HG02610 (cell line): ENCODE measurements at regions not wholly inside any gene's neighbourhood (a gene's known extent, or its start where the extent isn't known, plus 50 kb on each side); places are given as distances from the start of the nearest gene placed in this dataset.
"Not testable (repeated sequence)": the region's sequence is repeated elsewhere in the genome, so short reads cannot be mapped to it uniquely, and the experiment has no call there.

Source experiments
- ATAC-seq: cut with Tn5 transposase; IDR thresholded peaks from one replicate; pipeline ENCODE4 v1.9.1; 2021; ENCODE audit warnings: mild to moderate bottlenecking, moderate library complexity; ENCODE audit not compliant: unreplicated experiment

DNA sequence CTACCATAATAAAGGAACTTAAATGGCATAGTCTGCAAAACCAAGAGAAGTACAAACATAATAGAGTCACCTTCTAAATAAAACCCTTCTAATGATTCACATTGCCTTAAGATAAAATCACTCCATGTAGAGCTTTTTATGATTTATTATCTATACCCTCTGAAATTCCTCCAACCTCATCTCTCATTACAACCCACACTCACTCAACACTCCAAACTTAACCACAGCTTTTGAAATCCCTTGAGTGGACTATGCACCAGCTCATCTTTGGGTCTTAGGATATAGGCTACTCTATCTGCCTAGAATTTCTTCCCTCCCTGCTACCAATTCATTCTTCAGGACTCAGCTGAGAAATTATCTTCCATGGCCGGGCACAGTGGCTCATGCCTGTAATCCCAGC, 122.5 kb downstream of the CETN3 start:
- ATAC-seq, result no peak

DNA sequence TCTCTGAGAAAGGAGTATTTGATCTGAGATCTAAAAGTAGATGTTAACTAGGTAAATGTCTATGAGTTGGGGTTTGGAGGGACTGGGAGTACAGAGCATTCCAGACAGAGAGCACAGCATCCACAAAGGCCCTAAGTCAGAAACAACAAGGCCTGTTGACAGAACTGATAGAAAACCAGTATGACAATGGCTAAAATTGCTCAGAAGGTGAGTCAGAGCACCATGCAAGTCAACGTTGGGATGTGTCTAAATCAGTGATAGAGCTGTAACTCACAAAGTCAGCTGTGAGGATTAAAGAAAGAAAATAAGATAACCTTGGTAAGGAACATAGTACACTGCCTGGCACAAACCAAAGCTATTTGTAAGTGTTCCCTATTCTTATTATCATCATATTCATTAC, 124.0 kb downstream of the CETN3 start:
- ATAC-seq, result no peak

DNA sequence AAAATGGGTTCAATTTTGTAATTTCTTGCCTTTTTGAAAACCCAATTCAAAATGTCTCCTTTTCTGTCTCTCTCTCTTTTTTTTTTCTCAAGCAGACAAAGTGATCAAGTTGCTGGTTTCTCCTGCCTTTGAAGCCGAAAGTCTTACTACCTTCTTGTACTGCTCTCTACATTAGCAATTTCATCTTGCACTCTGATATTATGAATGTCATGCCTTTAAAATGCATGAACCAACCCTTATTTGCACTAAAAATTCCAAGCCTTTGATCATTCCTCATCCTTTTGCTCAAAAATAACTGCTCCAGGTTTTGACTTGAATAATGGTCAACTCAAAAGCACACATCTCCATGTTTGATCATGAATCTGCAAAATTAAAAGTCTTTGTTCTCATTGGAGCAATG, 125.2 kb downstream of the CETN3 start:
- ATAC-seq, result no peak

DNA sequence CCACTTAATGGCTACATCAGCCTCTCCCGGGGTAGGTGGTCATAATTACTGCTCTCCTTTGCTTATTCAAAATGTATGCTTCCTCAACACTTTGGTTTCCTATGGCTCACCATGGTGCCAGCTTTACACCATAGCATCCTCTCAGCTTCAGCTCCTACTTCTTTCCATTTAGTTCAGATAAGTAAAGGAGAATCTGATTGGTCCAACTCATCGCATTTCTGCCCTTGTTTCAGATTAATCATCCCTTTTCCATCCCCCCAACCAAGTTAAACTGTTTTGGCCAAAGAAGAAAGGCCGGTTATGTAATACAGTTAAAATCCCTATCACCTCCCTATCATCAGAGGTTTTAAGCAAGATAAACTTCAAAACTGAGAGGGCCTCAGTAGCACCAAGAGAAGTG, 130.5 kb downstream of the CETN3 start:
- no peak for ATAC-seq

DNA sequence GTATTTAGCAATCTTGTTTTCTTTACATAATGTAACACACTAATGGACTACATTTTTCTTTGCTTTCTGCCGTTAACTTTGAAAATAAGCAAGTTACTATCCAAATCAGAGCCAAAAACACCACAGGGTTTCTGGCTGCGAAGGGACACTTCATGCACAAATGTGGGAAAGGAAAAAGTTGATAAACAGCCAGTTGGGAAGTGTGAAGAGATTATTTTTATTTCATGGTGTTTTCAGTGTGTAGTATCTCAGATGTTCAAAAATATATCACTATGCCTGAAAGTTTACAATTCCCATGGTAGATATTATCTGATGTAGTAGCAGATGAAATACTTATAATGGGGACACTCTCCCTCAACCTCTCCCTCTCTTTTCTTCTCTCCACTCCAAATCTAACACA, 135.3 kb downstream of the CETN3 start:
- no peak for ATAC-seq

DNA sequence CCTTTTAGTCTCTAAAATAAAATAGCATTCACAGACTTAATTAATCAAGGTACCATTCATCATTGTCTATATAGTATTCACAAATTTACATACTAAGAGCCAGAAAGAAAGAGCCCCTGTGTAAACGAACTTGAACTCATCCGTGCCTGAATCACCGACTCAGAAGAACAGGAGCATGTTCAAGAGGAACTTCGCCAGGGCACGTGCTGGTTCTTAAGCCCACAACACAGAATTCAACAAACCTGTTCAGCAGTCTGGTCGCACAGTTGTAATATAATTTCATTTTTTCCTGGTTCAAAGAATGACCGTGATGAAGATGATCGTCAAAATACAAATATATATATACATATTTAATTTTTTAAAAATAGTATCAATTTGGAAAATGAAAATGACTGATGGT, 141.9 kb downstream of the CETN3 start:
- ATAC-seq, result no peak

DNA sequence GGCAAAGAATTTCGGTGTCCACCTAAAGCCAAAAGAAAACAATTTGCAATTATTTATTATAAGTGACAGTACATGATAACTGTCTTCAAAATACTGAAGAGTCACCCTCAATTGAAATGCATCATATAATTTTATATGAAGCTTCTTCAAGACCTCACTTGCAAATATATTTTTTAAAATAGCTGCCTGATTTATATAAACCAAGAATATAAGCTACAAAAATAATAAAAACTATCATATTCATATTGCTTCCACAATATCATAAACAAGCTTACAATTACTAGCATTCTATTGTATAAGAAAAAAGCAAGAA, 144.1 kb downstream of the CETN3 start:
- ATAC-seq, result no peak

DNA sequence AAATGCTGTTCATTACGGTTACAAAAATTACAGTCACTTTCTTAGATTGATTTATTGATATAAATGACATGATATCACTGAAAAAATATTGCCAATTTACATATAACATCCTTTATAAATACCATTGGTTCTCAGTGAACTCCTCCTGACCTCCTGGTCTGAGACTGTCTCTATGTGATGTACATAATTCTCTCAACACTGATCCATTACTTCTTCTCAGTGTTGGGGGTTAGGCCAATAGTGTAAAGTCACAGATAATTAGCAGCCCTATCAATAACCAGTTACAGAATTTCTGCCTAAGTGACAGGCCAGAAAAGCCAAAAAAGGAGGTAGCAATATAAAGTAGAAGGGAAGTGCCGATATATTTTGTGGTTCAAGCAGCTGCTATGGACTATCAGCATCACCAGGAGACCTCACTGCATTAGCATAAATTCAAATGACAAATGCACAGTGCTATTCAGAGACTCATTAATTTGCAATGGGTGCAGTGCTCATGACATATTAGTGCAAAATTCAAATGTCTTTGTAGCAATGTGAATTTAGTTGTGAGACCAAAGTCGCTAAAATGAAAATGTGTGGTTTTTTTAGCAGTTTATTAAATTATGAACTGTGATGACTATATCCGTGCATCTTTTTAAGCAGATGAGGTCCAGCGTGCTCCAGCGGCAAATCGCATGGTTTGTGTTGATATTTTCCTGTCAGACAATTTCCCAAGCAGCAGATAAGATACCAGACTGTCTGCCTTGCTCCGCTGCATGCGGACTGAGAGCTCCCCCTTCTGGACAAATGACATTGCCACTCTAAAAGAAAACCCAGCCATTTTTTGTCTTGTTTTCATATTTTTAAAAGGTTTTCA, 144.6 kb downstream of the CETN3 start:
- peak; percentile 77 for ATAC-seq

DNA sequence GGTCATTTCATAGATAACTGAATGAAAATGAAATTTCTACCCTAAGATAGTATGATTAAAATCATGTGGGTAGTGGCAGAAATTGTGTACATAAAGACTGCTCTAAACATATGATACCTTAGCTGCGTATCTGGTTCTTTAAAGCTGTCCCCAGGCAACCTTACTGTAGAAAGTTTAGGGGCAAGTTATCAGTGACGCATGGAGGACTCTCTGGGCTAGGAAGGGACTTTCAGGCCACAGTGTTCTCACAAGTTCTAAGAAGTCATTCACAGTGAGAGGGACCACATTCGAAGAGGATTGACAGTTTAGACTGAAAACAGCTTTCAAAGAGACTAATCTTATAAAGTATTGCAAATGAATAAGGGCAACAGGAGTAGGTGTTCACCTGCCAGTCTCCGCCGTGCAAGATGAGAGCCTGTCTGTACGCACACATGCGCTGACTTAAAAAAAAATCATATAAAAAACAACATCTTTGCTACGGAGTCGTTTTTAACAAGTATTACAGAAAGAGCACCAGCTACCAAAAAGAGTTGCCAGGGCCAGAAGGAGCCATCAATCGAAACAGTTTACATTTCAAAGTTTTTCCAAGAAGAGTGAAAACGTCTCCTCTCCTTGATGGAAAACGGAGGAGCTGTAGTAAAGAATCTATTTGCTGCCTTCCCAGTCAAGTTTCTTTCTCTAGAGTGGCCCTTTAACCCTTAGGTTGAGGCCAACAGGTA, 146.3 kb downstream of the CETN3 start:
- ATAC-seq, result no peak

DNA sequence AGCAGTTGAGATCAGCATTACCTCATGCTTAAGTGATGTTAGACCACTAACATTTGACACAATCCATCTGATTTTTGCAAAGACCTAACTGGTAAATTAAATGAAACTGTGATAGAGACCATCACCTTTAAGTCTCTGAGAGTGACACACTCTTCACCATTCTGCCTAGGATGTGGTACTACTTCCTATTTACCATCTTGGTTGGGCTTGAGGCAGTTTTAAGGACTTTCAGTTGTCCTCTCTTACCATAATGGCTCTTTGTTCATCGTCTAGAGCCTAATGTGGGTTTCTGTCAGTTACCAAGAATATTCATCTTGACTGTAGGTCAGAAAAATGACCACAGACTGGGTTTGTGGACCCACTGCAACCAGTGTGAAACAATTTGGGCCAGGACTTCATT, 158.1 kb downstream of the CETN3 start:
- no peak for ATAC-seq

DNA sequence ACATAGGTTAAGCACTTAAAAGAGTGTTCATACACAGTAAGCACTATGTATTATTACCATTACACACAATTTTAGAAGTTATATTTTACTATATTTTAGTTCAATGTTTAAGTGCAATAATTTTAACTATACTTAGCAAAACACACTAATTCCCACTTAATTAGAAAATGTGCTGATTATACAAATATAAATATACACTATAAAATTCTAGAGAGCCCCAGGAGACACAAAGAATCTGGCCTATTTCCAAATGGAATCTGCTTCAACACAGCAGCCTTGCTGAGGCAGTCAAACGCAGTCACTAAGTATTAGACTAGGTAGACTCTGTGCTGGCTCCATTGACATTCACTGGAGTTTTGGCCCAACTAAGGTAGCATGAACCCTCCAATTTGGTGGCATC, 160.9 kb downstream of the CETN3 start:
- no peak for ATAC-seq

DNA sequence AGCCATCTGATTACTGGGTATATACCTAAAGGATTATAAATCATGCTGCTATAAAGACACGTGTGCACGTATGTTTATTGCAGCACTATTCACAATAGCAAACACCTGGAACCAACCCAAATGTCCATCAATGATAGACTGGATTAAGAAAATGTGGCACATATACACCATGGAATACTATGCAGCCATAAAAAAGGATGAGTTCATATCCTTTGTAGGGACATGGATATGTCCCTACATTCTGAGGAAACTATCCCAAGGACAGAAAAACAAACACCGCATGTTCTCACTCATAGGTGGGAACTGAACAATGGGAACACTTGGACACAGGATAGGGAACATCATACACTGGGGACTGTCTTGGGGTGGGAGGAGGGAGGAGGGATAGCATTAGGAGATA, 165.7 kb downstream of the CETN3 start:
- ATAC-seq, result not testable (repeated sequence)

DNA sequence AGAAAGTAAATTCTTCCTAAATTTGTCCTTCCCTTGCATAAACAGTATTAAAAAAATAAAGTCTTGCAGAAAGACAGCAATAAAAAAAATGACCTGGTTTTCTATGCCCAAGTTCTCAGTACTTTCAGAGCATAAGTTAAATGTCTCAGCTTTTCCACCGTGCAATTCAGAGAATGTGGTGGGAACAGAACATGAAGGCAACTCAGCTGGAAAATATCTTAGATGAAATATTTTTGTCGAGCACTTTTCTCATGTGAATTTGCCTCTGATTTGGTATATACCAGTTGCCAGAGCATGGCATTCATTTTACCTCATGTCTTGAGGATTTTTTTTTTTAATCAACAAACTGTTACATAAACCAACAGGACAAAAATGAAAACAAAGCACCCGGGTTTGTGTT, 176.1 kb downstream of the CETN3 start:
- no peak for ATAC-seq

DNA sequence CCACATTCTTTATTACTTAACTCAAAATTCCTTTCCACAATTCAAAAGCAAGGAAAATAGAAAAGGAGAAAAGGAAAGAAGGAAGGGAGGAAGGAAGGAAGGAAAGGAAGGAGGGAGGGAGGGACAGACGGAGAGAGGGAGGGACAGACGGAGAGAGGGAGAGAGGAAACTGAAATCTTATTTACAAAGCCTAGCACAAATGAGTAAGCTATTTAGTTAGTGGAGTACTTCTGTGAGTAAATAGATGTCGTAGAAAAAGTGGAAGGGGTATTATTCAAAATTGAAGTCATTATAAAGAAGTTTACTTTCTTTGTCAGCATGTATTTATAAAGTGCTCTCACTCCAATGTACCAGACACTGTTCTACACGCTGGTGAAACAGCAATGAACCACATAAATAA, 177.9 kb downstream of the CETN3 start:
- no peak for ATAC-seq

DNA sequence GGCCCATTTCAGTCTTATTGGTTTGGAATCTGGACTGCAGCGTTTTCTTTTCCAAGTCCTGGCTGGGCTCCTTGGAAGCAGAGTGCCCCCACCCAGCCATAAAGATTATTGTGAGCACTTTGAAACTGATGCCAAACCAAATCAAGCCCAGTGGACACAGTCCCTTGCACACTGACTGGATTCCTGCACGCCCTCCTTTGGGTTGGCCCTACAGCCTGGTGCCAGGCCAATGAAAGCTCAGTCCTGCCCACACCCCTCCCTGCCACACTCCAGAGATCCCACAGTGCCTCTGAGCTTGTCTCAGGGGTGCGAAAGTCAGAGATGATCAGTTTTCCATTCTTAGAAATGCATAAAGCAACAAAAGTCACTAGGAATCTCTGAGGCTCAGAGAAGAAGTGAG, 181.9 kb downstream of the CETN3 start:
- ATAC-seq, result no peak

DNA sequence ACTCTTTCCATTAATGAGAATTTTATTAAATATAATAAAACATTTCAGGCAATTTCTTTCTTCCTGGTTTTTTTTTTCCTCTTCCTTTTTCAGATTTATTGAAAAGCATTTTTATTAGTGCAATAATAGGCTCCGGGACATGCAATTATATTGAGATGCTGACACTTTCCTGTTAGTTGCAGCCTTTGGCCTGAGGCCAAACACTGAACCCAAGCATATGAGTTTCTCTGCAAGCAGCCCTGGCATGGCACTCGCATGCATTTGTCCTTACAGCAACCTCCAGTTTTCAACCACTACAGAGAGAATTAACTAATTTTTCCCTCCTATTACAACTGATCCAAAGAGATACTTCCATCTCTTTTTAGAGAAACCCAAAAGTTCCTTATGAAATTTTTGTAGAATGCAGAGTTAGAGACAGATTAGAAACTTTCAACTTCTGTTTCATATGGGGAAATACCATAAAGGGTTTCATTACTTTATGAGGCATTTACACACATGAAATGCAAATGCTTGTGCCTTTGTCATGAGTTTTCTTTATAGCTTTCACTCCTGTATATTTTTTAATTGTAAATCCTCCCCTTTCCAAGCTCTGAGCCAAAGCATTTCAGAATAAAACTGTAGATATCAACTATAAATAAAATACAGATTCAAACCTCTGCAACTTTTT, 183.0 kb downstream of the CETN3 start:
- no peak for ATAC-seq

DNA sequence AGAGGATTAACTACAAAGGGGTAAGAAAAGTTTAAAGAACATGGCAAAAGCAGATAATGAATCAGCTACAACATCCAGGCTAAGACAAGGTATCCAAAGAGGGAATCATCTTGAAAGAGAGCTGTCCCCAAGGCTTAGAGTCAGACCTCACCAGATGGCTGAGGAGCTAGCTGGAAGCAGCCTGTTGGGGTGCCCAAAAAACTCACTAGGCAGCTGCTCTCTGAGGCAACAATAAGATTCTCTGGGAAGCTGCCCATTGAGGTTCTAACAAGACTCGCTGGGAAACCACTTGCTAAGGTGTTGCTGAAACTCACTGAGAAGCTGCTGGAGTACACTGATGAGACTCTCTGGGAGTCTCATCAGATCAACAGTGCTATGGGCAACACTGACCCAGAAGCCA, 185.2 kb downstream of the CETN3 start:
- ATAC-seq, result no peak

DNA sequence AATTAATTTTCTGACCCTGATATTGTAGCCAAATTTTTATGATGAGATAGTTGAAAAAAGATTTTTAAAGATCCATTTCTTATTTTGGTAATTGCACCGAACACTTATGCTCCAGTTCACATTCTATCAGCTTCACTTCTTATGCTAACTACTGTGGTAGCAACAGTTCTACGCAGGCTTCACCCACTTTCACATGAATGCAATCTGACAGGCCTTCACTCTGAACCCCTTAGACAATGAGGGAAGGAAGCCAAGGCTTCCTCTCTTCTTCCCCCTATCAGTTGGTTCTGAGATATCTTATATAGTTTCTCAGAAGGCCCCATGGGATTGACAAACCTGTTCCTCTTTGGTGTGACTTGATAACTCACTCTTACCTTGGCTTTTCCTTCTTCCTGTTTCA, 185.8 kb downstream of the CETN3 start:
- no peak for ATAC-seq

DNA sequence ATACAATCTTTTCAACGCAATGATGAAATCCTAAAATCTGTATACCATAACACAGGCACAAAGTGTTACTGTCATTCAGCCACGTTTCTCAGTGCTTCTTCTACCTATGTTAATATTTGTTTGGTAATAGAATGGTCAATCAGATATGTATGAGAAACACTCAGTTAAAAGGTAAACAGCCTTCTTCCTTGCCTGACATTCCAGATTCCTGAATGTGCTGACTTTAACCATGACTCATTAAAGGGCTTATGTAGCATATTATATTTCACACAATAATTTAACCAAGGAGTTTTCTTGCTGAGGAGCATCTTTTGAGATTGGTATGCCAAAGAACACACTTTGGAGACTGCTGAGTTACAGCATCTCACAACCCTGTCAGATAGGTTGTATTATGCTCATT, 187.6 kb downstream of the CETN3 start:
- ATAC-seq, result no peak

DNA sequence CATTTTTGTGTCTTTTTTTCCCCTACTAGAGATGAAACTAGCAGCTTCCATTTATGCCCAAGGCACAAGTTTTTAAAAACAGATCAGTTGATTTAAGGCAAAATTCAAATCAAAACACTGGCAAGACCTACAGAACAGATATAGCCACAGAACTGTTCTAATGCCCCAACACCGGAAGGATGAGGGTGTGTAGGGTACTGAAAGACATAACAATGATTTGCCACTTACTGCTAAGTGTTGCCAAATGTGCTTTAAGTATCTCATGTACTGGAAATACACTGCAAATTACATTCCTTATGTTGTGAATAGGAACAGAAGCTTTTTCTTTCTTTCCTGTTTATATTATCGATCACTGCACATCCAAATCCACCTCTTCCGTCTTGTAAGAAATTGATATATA, 189.0 kb downstream of the CETN3 start:
- ATAC-seq, result no peak

DNA sequence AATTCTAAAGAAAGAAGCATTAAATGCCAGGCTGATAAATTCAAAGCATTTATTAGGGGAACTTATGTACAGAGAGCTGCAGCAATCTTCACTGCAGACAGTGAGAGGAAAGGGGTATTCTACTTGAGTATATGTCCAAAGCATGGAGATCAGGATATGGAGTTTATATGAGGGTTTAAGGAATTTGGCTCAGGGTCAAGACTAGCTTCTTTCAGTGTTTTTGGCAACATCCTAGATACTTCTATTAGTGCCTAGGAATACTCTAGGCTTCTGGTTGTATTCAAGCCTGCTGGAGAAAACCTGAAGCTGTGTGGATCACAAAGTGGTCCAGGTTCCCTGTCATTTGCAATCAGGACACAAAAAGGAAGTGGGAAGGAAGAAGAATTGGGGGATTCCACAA, 194.6 kb downstream of the CETN3 start:
- ATAC-seq, result no peak

DNA sequence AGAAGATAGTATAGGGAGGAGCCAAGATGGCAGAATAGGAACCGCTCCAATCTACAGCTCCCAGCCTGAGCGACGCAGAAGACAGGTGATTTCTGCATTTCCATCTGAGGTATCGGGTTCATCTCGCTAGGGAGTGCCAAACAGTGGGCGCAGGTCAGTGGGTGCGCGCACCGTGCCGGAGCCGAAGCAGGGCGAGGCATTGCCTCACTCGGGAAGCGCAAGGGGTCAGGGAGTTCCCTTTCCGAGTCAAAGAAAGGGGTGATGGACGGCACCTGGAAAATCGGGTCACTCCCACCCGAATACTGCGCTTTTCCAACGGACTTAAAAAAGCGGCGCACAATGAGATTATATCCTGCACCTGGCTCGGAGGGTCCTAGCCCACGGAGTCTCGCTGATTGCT, 201.2 kb downstream of the CETN3 start:
- not testable (repeated sequence) for ATAC-seq
